Neural crest cell (in vitro differentiated cells): ENCODE measurements at regions not wholly inside any gene's neighbourhood (a gene's known extent, or its start where the extent isn't known, plus 50 kb on each side); places are given as distances from the start of the nearest gene placed in this dataset.

ENCODE experiments used
- DNase-seq: peaks from one replicate; pipeline ENCODE4 v3.0.0; 2021; ENCODE audit warnings: low read depth, mixed read lengths, low spot score
- H3K27ac Mint-ChIP-seq: one replicate; pipeline ENCODE4 v1.8.0; 2021; ENCODE audit warnings: mild to moderate bottlenecking, mixed read lengths; ENCODE audit not compliant: unreplicated experiment
- H3K27me3 Mint-ChIP-seq: 2 replicates; pipeline ENCODE4 v1.8.0; 2021; ENCODE audit warnings: low read depth, mild to moderate bottlenecking, mixed read lengths
- H3K36me3 Mint-ChIP-seq: 2 replicates; pipeline ENCODE4 v1.8.0; 2021; ENCODE audit warnings: low read depth, mild to moderate bottlenecking, mixed read lengths
- H3K4me1 Mint-ChIP-seq: 2 replicates; pipeline ENCODE4 v1.8.0; 2021; ENCODE audit warnings: mixed read lengths
- H3K4me3 Mint-ChIP-seq: one replicate; pipeline ENCODE4 v1.8.0; 2021; ENCODE audit warnings: mild to moderate bottlenecking, mixed read lengths
- H3K9me3 Mint-ChIP-seq: 2 replicates; pipeline ENCODE4 v1.8.0; 2021; ENCODE audit warnings: mixed read lengths
- TF ChIP-seq, protein P1 (sequence below): fragments of 200-600 bp; sonication (generic); conservative IDR thresholded peaks from 2 replicates; pipeline ENCODE4 v1.5.0; 2021; ENCODE audit warnings: antibody characterized with exemption, mild to moderate bottlenecking

DNA sequence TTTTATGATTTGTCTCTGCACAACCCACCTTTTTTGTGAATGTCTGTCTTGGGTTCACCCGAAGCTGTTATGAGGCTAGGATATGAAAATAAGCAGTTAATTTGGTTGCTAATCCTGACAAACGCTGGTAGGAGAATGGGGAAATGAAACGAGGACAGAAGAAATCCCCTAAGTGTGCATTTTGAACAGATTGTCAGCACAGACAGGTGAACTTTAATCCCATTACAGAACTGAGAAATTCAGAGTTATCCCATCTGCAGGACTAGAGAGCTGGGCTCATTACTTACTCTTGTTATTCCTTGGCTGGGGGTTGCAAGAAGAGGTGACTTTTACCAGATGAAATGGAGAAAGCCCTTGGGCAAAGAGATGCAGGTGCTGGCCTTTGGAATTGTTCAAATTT, 123.3 kb upstream of the NYAP2 start:
- H3K36me3 Mint-ChIP-seq: no peaks in the 10 kb centered on the region
- H3K4me1 Mint-ChIP-seq: no peaks in the 10 kb centered on the region
- peaks cover 13% of the 10 kb centered on the region for H3K9me3 Mint-ChIP-seq
- no peaks in the 10 kb centered on the region for H3K27me3 Mint-ChIP-seq
- DNase-seq: no peak
- H3K27ac Mint-ChIP-seq: no peak overlapping the region
- TF ChIP-seq, protein P1, sequence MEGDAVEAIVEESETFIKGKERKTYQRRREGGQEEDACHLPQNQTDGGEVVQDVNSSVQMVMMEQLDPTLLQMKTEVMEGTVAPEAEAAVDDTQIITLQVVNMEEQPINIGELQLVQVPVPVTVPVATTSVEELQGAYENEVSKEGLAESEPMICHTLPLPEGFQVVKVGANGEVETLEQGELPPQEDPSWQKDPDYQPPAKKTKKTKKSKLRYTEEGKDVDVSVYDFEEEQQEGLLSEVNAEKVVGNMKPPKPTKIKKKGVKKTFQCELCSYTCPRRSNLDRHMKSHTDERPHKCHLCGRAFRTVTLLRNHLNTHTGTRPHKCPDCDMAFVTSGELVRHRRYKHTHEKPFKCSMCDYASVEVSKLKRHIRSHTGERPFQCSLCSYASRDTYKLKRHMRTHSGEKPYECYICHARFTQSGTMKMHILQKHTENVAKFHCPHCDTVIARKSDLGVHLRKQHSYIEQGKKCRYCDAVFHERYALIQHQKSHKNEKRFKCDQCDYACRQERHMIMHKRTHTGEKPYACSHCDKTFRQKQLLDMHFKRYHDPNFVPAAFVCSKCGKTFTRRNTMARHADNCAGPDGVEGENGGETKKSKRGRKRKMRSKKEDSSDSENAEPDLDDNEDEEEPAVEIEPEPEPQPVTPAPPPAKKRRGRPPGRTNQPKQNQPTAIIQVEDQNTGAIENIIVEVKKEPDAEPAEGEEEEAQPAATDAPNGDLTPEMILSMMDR: no peak
- H3K4me3 Mint-ChIP-seq: no peak overlapping the region

DNA sequence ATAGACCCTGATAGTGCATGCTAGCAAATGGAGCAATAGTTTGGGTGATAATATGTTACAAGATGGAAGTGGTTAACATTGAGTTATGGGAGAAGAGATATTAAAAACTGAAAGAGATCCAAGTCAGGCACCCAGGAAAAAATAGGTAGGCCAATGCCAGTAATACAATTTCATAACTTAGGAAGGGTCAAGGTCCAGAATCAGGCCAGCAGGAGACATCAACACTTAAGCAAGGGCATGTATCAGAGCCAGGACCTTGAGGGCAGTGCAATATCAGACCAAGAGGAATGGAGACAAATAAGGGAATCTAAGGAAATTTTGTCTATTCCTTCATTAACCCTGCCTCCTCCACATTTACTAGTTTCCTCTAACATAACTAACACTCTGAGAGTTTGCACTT, 124.1 kb upstream of the NYAP2 start:
- H3K36me3 Mint-ChIP-seq: no peaks in the 10 kb centered on the region

DNA sequence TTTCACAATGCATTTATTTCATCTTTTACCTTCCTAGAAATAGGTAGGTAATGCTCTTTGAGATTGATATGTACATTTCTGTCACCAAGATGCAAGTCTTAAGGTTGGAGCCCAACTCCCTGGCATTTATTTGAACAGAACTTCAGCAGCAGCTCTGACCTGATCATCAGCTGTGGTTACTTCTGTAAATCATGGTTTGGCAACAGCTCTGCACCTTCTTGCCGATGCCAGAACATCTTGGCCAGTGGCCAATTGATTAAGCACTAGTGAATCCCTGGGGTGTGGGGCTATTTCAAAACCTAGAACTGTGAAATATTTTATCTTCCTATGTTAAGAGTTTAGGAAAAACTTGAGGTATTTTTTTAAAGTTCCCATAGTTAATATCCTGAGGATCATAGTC, 124.8 kb upstream of the NYAP2 start:
- TF ChIP-seq, protein P1: no peak
- Mint-ChIP-seq H3K4me1 (no peaks in the 10 kb centered on the region), H3K4me3 (no peak overlapping the region), H3K27me3 (no peaks in the 10 kb centered on the region), H3K9me3 (peaks cover 7% of the 10 kb centered on the region), H3K36me3 (no peaks in the 10 kb centered on the region), H3K27ac (no peak overlapping the region)
- no peak for DNase-seq

More for the DNA sequence above, 124.1 kb upstream of the NYAP2 start:
- no peak for DNase-seq
- TF ChIP-seq, protein P1: no peak
- no peaks in the 10 kb centered on the region for H3K27me3 Mint-ChIP-seq
- no peak overlapping the region for H3K4me3 Mint-ChIP-seq
- H3K4me1 Mint-ChIP-seq: no peaks in the 10 kb centered on the region
- H3K9me3 Mint-ChIP-seq: peaks cover 9% of the 10 kb centered on the region
- no peak overlapping the region for H3K27ac Mint-ChIP-seq

DNA sequence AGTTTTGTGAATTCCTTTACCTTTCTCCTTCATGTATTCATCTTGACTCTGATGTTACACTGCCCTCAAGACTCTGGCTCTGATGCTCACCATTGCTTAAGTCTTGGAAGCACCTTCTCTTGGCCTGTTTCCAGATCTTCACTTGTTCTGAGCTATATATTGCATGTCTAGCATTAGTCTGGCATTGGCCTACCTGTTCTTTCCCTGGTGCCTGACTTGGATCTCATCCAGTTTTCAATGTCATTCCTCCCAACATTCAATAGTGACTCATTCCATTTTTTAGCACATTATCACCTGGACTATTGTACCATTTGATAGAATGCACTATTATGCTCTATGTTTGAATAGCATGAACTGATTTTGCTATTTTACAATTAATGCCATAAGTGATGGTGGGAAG, 127.3 kb upstream of the NYAP2 start:
- no peaks in the 10 kb centered on the region for H3K36me3 Mint-ChIP-seq
- no peaks in the 10 kb centered on the region for H3K27me3 Mint-ChIP-seq
- no peak for DNase-seq
- TF ChIP-seq, protein P1: no peak
- no peak overlapping the region for H3K4me3 Mint-ChIP-seq
- no peak overlapping the region for H3K27ac Mint-ChIP-seq
- no peaks in the 10 kb centered on the region for H3K4me1 Mint-ChIP-seq
- H3K9me3 Mint-ChIP-seq: no peaks in the 10 kb centered on the region

DNA sequence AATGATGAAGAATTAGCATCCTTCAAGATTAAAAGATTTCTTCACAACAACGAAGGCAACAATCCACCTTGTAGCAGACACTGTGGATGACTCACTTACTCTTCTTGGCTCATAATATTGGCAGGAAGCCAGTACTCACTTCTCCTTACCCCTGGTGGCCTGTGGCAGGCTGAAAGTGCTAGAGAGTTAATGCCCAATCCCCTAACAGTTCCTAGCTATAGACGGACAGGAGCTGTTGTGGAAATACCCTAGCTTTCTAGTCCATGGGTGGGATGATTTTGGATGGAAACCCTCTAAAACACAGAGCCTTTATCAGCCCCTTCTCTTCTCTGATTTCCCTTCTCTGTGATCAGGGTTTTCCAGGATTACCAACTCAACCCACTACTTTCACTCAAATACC, 128.6 kb upstream of the NYAP2 start:
- Mint-ChIP-seq H3K4me1 (no peaks in the 10 kb centered on the region), H3K27ac (no peak overlapping the region), H3K4me3 (no peak overlapping the region), H3K27me3 (no peaks in the 10 kb centered on the region), H3K9me3 (no peaks in the 10 kb centered on the region), H3K36me3 (no peaks in the 10 kb centered on the region)
- TF ChIP-seq, protein P1: no peak
- DNase-seq: no peak

DNA sequence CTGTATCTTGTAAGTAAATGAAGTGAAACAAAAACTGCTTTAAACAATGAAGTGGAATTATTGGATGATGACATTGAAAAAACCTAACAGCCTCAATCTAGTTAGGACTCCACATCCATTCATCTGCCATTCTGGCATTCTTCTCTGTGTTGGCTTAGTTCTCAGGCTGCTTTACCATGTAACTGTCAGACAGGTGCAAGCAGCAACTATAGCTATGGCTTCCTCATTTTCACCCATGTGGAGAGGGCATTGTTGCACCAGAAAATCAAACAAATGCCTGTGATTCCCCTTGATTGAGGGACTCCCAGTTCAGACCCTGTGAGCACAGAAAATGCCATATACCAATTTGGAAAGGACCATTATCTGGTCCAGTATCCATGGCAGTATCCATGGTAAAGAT, 129.5 kb upstream of the NYAP2 start:
- TF ChIP-seq, protein P1: no peak

More for the DNA sequence above, 129.5 kb upstream of the NYAP2 start:
- H3K27me3 Mint-ChIP-seq: no peaks in the 10 kb centered on the region
- no peaks in the 10 kb centered on the region for H3K36me3 Mint-ChIP-seq
- no peak overlapping the region for H3K27ac Mint-ChIP-seq
- no peak for DNase-seq
- no peak overlapping the region for H3K4me3 Mint-ChIP-seq
- H3K9me3 Mint-ChIP-seq: no peaks in the 10 kb centered on the region
- H3K4me1 Mint-ChIP-seq: no peaks in the 10 kb centered on the region
